ENCODE measurements at regions not wholly inside any gene's neighbourhood (a gene's known extent, or its start where the extent isn't known, plus 50 kb on each side); places are given as distances from the start of the nearest gene placed in this dataset.

DNA sequence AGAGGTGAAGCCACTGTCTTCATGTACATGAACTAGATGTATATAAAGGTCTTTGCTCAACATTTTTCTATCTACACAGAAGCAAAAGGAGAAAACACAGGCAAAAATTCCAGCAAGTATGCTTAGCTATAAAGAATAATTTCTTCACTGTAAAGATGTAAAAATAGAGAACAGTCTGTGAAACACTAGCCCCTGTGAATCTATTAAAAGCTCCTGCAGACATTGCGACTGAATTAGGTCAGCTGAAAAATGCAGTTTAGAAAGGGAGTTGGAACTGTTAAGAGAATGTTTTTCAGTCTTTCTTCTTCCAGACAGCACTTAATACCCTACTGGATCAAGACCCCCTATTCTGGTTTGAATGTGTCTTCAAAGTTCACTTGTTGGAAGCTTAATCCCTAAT, 291.5 kb downstream of the KBTBD8 start:
- no peak for TF ChIP-seq ZNF416 (CRISPR knock-in tag; IDR thresholded peaks at IDR 0.05)
- TF ChIP-seq ATF1 (CRISPR knock-in tag; IDR thresholded peaks at IDR 0.05), result no peak
- TF ChIP-seq, protein P1, sequence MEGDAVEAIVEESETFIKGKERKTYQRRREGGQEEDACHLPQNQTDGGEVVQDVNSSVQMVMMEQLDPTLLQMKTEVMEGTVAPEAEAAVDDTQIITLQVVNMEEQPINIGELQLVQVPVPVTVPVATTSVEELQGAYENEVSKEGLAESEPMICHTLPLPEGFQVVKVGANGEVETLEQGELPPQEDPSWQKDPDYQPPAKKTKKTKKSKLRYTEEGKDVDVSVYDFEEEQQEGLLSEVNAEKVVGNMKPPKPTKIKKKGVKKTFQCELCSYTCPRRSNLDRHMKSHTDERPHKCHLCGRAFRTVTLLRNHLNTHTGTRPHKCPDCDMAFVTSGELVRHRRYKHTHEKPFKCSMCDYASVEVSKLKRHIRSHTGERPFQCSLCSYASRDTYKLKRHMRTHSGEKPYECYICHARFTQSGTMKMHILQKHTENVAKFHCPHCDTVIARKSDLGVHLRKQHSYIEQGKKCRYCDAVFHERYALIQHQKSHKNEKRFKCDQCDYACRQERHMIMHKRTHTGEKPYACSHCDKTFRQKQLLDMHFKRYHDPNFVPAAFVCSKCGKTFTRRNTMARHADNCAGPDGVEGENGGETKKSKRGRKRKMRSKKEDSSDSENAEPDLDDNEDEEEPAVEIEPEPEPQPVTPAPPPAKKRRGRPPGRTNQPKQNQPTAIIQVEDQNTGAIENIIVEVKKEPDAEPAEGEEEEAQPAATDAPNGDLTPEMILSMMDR (IDR thresholded peaks at IDR 0.05), result no peak
- TF ChIP-seq, protein P2, sequence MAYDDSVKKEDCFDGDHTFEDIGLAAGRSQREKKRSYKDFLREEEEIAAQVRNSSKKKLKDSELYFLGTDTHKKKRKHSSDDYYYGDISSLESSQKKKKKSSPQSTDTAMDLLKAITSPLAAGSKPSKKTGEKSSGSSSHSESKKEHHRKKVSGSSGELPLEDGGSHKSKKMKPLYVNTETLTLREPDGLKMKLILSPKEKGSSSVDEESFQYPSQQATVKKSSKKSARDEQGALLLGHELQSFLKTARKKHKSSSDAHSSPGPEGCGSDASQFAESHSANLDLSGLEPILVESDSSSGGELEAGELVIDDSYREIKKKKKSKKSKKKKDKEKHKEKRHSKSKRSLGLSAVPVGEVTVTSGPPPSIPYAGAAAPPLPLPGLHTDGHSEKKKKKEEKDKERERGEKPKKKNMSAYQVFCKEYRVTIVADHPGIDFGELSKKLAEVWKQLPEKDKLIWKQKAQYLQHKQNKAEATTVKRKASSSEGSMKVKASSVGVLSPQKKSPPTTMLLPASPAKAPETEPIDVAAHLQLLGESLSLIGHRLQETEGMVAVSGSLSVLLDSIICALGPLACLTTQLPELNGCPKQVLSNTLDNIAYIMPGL (CRISPR knock-in tag; IDR thresholded peaks at IDR 0.05), result no peak
- TF ChIP-seq, protein P3, sequence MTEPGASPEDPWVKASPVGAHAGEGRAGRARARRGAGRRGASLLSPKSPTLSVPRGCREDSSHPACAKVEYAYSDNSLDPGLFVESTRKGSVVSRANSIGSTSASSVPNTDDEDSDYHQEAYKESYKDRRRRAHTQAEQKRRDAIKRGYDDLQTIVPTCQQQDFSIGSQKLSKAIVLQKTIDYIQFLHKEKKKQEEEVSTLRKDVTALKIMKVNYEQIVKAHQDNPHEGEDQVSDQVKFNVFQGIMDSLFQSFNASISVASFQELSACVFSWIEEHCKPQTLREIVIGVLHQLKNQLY (CRISPR knock-in tag; IDR thresholded peaks at IDR 0.05), result no peak
- no peak for TF ChIP-seq ZNF232 (CRISPR knock-in tag; IDR thresholded peaks at IDR 0.05)
- TF ChIP-seq TP53 (CRISPR knock-in tag; IDR thresholded peaks at IDR 0.05), result no peak
- TF ChIP-seq, protein P4, sequence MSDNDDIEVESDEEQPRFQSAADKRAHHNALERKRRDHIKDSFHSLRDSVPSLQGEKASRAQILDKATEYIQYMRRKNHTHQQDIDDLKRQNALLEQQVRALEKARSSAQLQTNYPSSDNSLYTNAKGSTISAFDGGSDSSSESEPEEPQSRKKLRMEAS (CRISPR knock-in tag; IDR thresholded peaks at IDR 0.05), result no peak
- TF ChIP-seq, protein P5, sequence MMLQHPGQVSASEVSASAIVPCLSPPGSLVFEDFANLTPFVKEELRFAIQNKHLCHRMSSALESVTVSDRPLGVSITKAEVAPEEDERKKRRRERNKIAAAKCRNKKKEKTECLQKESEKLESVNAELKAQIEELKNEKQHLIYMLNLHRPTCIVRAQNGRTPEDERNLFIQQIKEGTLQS (CRISPR knock-in tag; conservative IDR thresholded peaks at IDR 0.05), result no peak
- TF ChIP-seq ESRRA (CRISPR knock-in tag; IDR thresholded peaks at IDR 0.05; ENCODE audit: borderline replicate concordance), result no peak
- TF ChIP-seq, protein P6, sequence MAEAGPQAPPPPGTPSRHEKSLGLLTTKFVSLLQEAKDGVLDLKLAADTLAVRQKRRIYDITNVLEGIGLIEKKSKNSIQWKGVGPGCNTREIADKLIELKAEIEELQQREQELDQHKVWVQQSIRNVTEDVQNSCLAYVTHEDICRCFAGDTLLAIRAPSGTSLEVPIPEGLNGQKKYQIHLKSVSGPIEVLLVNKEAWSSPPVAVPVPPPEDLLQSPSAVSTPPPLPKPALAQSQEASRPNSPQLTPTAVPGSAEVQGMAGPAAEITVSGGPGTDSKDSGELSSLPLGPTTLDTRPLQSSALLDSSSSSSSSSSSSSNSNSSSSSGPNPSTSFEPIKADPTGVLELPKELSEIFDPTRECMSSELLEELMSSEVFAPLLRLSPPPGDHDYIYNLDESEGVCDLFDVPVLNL (CRISPR knock-in tag; IDR thresholded peaks at IDR 0.05; ENCODE audit: borderline replicate concordance, low read depth), result no peak
- TF ChIP-seq, protein P7, sequence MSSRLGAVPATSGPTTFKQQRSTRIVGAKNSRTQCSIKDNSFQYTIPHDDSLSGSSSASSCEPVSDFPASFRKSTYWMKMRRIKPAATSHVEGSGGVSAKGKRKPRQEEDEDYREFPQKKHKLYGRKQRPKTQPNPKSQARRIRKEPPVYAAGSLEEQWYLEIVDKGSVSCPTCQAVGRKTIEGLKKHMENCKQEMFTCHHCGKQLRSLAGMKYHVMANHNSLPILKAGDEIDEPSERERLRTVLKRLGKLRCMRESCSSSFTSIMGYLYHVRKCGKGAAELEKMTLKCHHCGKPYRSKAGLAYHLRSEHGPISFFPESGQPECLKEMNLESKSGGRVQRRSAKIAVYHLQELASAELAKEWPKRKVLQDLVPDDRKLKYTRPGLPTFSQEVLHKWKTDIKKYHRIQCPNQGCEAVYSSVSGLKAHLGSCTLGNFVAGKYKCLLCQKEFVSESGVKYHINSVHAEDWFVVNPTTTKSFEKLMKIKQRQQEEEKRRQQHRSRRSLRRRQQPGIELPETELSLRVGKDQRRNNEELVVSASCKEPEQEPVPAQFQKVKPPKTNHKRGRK (CRISPR knock-in tag; IDR thresholded peaks at IDR 0.05; ENCODE audit: borderline replicate concordance), result no peak
- TF ChIP-seq ETV6 (CRISPR knock-in tag; IDR thresholded peaks at IDR 0.05), result no peak
- TF ChIP-seq, protein P8, sequence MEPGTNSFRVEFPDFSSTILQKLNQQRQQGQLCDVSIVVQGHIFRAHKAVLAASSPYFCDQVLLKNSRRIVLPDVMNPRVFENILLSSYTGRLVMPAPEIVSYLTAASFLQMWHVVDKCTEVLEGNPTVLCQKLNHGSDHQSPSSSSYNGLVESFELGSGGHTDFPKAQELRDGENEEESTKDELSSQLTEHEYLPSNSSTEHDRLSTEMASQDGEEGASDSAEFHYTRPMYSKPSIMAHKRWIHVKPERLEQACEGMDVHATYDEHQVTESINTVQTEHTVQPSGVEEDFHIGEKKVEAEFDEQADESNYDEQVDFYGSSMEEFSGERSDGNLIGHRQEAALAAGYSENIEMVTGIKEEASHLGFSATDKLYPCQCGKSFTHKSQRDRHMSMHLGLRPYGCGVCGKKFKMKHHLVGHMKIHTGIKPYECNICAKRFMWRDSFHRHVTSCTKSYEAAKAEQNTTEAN (CRISPR knock-in tag; IDR thresholded peaks at IDR 0.05), result no peak

Data from WTC11 (cell line).